ENCODE measurements at regions not wholly inside any gene's neighbourhood (a gene's known extent, or its start where the extent isn't known, plus 50 kb on each side); places are given as distances from the start of the nearest gene placed in this dataset.

GRCh38 chr12:79522989-79523386, 167.8 kb downstream of the PAWR start:
- no peak for TF ChIP-seq CTCF (IDR thresholded peaks at IDR 0.05; ENCODE audit: extremely low read depth, insufficient read depth, missing control alignments)
- DNase-seq (ENCODE audit: low spot score) = no peak
- in situ Hi-C loops (cut with MboI; ENCODE audit: low pct_unique_long_range_greater_than_20kb, low sequenced_read_pairs, unreplicated experiment) = no loop called here

- in situ Hi-C loops (cut with MboI; ENCODE audit: low pct_unique_long_range_greater_than_20kb, low sequenced_read_pairs, unreplicated experiment) = no loop called here
- no peak for DNase-seq (ENCODE audit: low spot score)
- TF ChIP-seq CTCF (IDR thresholded peaks at IDR 0.05; ENCODE audit: extremely low read depth, insufficient read depth, missing control alignments) = no peak
These were observed 168.3 kb downstream of the PAWR start for GRCh38 chr12:79522257-79522988.

GRCh38 chr12:79521576-79521975, 169.2 kb downstream of the PAWR start:
- no peak for TF ChIP-seq CTCF (IDR thresholded peaks at IDR 0.05; ENCODE audit: extremely low read depth, insufficient read depth, missing control alignments)
- in situ Hi-C loops (cut with MboI; ENCODE audit: low pct_unique_long_range_greater_than_20kb, low sequenced_read_pairs, unreplicated experiment) = no loop called here
- no peak for DNase-seq (ENCODE audit: low spot score)

GRCh38 chr12:79517363-79517762, 173.4 kb downstream of the PAWR start:
- in situ Hi-C loops (cut with MboI; ENCODE audit: low pct_unique_long_range_greater_than_20kb, low sequenced_read_pairs, unreplicated experiment) = no loop called here
- no peak for DNase-seq (ENCODE audit: low spot score)
- no peak for TF ChIP-seq CTCF (IDR thresholded peaks at IDR 0.05; ENCODE audit: extremely low read depth, insufficient read depth, missing control alignments)

- TF ChIP-seq CTCF (IDR thresholded peaks at IDR 0.05; ENCODE audit: extremely low read depth, insufficient read depth, missing control alignments) = no peak
- in situ Hi-C loops (cut with MboI; ENCODE audit: low pct_unique_long_range_greater_than_20kb, low sequenced_read_pairs, unreplicated experiment) = no loop called here
- no peak for DNase-seq (ENCODE audit: low spot score)
These were observed 175.2 kb downstream of the PAWR start for GRCh38 chr12:79515530-79515935.

GRCh38 chr12:79514730-79515529, 175.8 kb downstream of the PAWR start:
- DNase-seq (ENCODE audit: low spot score) = no peak
- in situ Hi-C loops (cut with MboI; ENCODE audit: low pct_unique_long_range_greater_than_20kb, low sequenced_read_pairs, unreplicated experiment) = no loop called here

More at GRCh38 chr12:79514730-79515529, 175.8 kb downstream of the PAWR start:
- no peak for TF ChIP-seq CTCF (IDR thresholded peaks at IDR 0.05; ENCODE audit: extremely low read depth, insufficient read depth, missing control alignments)

All from GM13977 (cell line).